ENCODE measurements at regions not wholly inside any gene's neighbourhood (a gene's known extent, or its start where the extent isn't known, plus 50 kb on each side); places are given as distances from the start of the nearest gene placed in this dataset.

- no peak for TF ChIP-seq EZH2 (IDR thresholded peaks at IDR 0.05)
- no peak for TF ChIP-seq ELF1 (IDR thresholded peaks at IDR 0.05; ENCODE audit: borderline replicate concordance, low read depth)
- TF ChIP-seq CBX3 (IDR thresholded peaks at IDR 0.05; ENCODE audit: low read depth), result no peak
- TF ChIP-seq CEBPB (IDR thresholded peaks at IDR 0.05; ENCODE audit: low read depth), result no peak
- TF ChIP-seq, protein P1, sequence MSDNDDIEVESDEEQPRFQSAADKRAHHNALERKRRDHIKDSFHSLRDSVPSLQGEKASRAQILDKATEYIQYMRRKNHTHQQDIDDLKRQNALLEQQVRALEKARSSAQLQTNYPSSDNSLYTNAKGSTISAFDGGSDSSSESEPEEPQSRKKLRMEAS (IDR thresholded peaks at IDR 0.05), result no peak
- TF ChIP-seq, protein P2, sequence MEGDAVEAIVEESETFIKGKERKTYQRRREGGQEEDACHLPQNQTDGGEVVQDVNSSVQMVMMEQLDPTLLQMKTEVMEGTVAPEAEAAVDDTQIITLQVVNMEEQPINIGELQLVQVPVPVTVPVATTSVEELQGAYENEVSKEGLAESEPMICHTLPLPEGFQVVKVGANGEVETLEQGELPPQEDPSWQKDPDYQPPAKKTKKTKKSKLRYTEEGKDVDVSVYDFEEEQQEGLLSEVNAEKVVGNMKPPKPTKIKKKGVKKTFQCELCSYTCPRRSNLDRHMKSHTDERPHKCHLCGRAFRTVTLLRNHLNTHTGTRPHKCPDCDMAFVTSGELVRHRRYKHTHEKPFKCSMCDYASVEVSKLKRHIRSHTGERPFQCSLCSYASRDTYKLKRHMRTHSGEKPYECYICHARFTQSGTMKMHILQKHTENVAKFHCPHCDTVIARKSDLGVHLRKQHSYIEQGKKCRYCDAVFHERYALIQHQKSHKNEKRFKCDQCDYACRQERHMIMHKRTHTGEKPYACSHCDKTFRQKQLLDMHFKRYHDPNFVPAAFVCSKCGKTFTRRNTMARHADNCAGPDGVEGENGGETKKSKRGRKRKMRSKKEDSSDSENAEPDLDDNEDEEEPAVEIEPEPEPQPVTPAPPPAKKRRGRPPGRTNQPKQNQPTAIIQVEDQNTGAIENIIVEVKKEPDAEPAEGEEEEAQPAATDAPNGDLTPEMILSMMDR (IDR thresholded peaks at IDR 0.05 in 2 of 3, conservative IDR thresholded peaks at IDR 0.05 in 1 of 3; ENCODE audit: borderline replicate concordance in 1 of 3, insufficient read depth in 1 of 3, low read depth in 2 of 3, low read length in 2 of 3), result no peak
- no peak for TF ChIP-seq ZNF274 (IDR thresholded peaks at IDR 0.05; ENCODE audit: low read depth, low read length)
- no peak for TF ChIP-seq YY1 (IDR thresholded peaks at IDR 0.05; ENCODE audit: extremely low read depth, insufficient replicate concordance, low read depth, low read length)
- TF ChIP-seq, protein P3, sequence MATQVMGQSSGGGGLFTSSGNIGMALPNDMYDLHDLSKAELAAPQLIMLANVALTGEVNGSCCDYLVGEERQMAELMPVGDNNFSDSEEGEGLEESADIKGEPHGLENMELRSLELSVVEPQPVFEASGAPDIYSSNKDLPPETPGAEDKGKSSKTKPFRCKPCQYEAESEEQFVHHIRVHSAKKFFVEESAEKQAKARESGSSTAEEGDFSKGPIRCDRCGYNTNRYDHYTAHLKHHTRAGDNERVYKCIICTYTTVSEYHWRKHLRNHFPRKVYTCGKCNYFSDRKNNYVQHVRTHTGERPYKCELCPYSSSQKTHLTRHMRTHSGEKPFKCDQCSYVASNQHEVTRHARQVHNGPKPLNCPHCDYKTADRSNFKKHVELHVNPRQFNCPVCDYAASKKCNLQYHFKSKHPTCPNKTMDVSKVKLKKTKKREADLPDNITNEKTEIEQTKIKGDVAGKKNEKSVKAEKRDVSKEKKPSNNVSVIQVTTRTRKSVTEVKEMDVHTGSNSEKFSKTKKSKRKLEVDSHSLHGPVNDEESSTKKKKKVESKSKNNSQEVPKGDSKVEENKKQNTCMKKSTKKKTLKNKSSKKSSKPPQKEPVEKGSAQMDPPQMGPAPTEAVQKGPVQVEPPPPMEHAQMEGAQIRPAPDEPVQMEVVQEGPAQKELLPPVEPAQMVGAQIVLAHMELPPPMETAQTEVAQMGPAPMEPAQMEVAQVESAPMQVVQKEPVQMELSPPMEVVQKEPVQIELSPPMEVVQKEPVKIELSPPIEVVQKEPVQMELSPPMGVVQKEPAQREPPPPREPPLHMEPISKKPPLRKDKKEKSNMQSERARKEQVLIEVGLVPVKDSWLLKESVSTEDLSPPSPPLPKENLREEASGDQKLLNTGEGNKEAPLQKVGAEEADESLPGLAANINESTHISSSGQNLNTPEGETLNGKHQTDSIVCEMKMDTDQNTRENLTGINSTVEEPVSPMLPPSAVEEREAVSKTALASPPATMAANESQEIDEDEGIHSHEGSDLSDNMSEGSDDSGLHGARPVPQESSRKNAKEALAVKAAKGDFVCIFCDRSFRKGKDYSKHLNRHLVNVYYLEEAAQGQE (IDR thresholded peaks at IDR 0.05; ENCODE audit: low read depth), result no peak
- TF ChIP-seq POLR2A (IDR thresholded peaks at IDR 0.05; ENCODE audit: borderline replicate concordance, extremely low read depth, insufficient read depth, insufficient read length), result no peak
These were observed 138.1 kb upstream of the ATP10A start for GRCh38 chr15:26001201-26001600.
